Mammary epithelial cell (primary cell): ENCODE measurements at regions not wholly inside any gene's neighbourhood (a gene's known extent, or its start where the extent isn't known, plus 50 kb on each side); places are given as distances from the start of the nearest gene placed in this dataset.

Experiments used
- EZH2 ChIP-seq: IDR thresholded peaks from 2 replicates; pipeline ENCODE4 v1.6.1; 2012; ENCODE audit warnings: low read length, inconsistent platforms, borderline replicate concordance
- TF ChIP-seq, protein P1 (sequence below), 2 donors: IDR thresholded peaks in 1 of 2; conservative IDR thresholded peaks in 1 of 2; 2 replicates each; pipeline ENCODE4 v1.5.1; 2011 to 2012; ENCODE audit warnings: inconsistent platforms in 2 of 2, low read length in 2 of 2, mild to moderate bottlenecking in 2 of 2, control low read depth in 1 of 2, low read depth in 1 of 2; ENCODE audit not compliant: insufficient read depth in 1 of 2; ENCODE audit errors: extremely low read depth in 1 of 2

DNA sequence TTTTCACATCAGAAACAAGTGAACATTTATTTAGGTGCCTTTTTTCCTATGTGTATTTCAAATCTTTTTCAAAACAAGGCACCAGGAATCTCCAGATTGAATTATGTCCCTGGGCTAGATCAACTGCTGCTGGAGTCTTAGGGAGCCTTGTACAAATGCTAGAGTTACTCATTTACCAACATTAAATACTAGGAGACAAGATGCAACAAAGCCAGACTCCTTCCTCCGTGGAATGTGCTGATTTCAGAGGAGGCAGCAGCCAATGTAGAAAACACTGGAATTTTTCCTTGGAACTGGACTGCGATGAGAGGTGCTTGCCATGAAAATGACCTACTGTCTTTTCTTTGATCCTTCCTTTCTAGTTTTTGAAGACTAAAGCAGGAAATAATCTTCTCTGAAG, 1514.7 kb upstream of the MIR17HG start:
- TF ChIP-seq, protein P1, sequence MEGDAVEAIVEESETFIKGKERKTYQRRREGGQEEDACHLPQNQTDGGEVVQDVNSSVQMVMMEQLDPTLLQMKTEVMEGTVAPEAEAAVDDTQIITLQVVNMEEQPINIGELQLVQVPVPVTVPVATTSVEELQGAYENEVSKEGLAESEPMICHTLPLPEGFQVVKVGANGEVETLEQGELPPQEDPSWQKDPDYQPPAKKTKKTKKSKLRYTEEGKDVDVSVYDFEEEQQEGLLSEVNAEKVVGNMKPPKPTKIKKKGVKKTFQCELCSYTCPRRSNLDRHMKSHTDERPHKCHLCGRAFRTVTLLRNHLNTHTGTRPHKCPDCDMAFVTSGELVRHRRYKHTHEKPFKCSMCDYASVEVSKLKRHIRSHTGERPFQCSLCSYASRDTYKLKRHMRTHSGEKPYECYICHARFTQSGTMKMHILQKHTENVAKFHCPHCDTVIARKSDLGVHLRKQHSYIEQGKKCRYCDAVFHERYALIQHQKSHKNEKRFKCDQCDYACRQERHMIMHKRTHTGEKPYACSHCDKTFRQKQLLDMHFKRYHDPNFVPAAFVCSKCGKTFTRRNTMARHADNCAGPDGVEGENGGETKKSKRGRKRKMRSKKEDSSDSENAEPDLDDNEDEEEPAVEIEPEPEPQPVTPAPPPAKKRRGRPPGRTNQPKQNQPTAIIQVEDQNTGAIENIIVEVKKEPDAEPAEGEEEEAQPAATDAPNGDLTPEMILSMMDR (conservative IDR thresholded peaks at IDR 0.05 in 1 of 2, IDR thresholded peaks at IDR 0.05 in 1 of 2; ENCODE audit: extremely low read depth in 1 of 2, insufficient read depth in 1 of 2, low read depth in 1 of 2, low read length in 2 of 2): no peak
- TF ChIP-seq EZH2: no peak
